SK-N-SH treated with all-trans-retinoic acid at 6 μM for 48 hours (cell line): ENCODE measurements at regions not wholly inside any gene's neighbourhood (a gene's known extent, or its start where the extent isn't known, plus 50 kb on each side); places are given as distances from the start of the nearest gene placed in this dataset.

Source experiments
- ATAC-seq: fragments of 200-7000 bp; cut with Tn5 transposase; 3 replicates; pipeline ENCODE4 v1.9.1; 2020; ENCODE audit warnings: mild to moderate bottlenecking, moderate library complexity
- ARNTL ChIP-seq: fragments of 450-650 bp; formaldehyde crosslinking; IDR thresholded peaks from 2 replicates; pipeline ENCODE4 v1.5.0; 2020; ENCODE audit warnings: low read depth, mild to moderate bottlenecking, moderate library complexity, borderline replicate concordance
- BACH2 ChIP-seq: fragments of 250-450 bp; sonication (Bioruptor Pico); IDR thresholded peaks from 2 replicates; pipeline ENCODE4 v1.9.0; 2021; ENCODE audit warnings: mild to moderate bottlenecking, borderline replicate concordance
- CSDC2 ChIP-seq: fragments of 250-450 bp; sonication (Bioruptor Pico); IDR thresholded peaks from 2 replicates; pipeline ENCODE4 v1.5.0; 2020; ENCODE audit warnings: mild to moderate bottlenecking, moderate library complexity
- GLIS3 ChIP-seq: fragments of 250-450 bp; sonication (Bioruptor Pico); IDR thresholded peaks from 2 replicates; pipeline ENCODE4 v1.5.0; 2020; ENCODE audit warnings: mild to moderate bottlenecking, moderate library complexity
- ISL1 ChIP-seq: fragments of 250-450 bp; sonication (Bioruptor Pico); IDR thresholded peaks from 2 replicates; pipeline ENCODE4 v2.1.2; 2022; ENCODE audit warnings: mild to moderate bottlenecking, moderate library complexity
- OSR1 ChIP-seq: fragments of 250-450 bp; sonication (Bioruptor Pico); IDR thresholded peaks from 2 replicates; pipeline ENCODE4 v1.8.0; 2022; ENCODE audit warnings: moderate library complexity, mild to moderate bottlenecking, inconsistent platforms
- PPARA ChIP-seq: fragments of 250-450 bp; sonication (Bioruptor Pico); IDR thresholded peaks from 2 replicates; pipeline ENCODE4 v1.5.0; 2020; ENCODE audit warnings: mild to moderate bottlenecking, borderline replicate concordance
- RARB ChIP-seq: fragments of 250-450 bp; sonication (Bioruptor Pico); IDR thresholded peaks from 2 replicates; pipeline ENCODE4 v1.8.0; 2021; ENCODE audit warnings: mild to moderate bottlenecking, moderate library complexity
- SNAI2 ChIP-seq: fragments of 250-450 bp; sonication (Bioruptor Pico); IDR thresholded peaks from 2 replicates; pipeline ENCODE4 v1.5.0; 2020; ENCODE audit warnings: mild to moderate bottlenecking, moderate library complexity
- TCF4 ChIP-seq: fragments of 250-450 bp; sonication (Bioruptor Pico); IDR thresholded peaks from 2 replicates; pipeline ENCODE4 v1.8.0; 2021; ENCODE audit warnings: mild to moderate bottlenecking, moderate library complexity, borderline replicate concordance
- ZFP3 ChIP-seq: fragments of 250-450 bp; sonication (Bioruptor Pico); IDR thresholded peaks from 2 replicates; pipeline ENCODE4 v1.5.0; 2020; ENCODE audit warnings: mild to moderate bottlenecking, moderate library complexity
- ZFP30 ChIP-seq: fragments of 450-650 bp; formaldehyde crosslinking; IDR thresholded peaks from 2 replicates; pipeline ENCODE4 v1.5.0; 2022; ENCODE audit warnings: mild to moderate bottlenecking, moderate library complexity
- ZNF70 ChIP-seq: fragments of 450-650 bp; formaldehyde crosslinking; IDR thresholded peaks from 2 replicates; pipeline ENCODE4 v1.5.0; 2020; ENCODE audit warnings: mild to moderate bottlenecking, moderate library complexity
- TF ChIP-seq, protein P1 (sequence below): fragments of 250-450 bp; sonication (Bioruptor Pico); IDR thresholded peaks from 2 replicates; pipeline ENCODE4 v1.8.0; 2021; ENCODE audit warnings: low read depth, mild to moderate bottlenecking, moderate library complexity, borderline replicate concordance
- TF ChIP-seq, protein P2 (sequence below): fragments of 250-450 bp; sonication (Bioruptor Pico); IDR thresholded peaks from 2 replicates; pipeline ENCODE4 v1.5.0; 2020; ENCODE audit warnings: mild to moderate bottlenecking, moderate library complexity
- TF ChIP-seq, protein P3 (sequence below): fragments of 250-450 bp; sonication (Bioruptor Pico); IDR thresholded peaks from 2 replicates; pipeline ENCODE4 v1.8.0; 2020; ENCODE audit warnings: mild to moderate bottlenecking, moderate library complexity, borderline replicate concordance
- TF ChIP-seq, protein P4 (sequence below): fragments of 250-450 bp; sonication (Bioruptor Pico); IDR thresholded peaks from 2 replicates; pipeline ENCODE4 v1.5.1; 2021; ENCODE audit warnings: mild to moderate bottlenecking, moderate library complexity
- TF ChIP-seq, protein P5 (sequence below): fragments of 250-450 bp; sonication (Bioruptor Pico); IDR thresholded peaks from 2 replicates; pipeline ENCODE4 v1.5.1; 2020; ENCODE audit warnings: low read depth, mild to moderate bottlenecking, moderate library complexity

DNA sequence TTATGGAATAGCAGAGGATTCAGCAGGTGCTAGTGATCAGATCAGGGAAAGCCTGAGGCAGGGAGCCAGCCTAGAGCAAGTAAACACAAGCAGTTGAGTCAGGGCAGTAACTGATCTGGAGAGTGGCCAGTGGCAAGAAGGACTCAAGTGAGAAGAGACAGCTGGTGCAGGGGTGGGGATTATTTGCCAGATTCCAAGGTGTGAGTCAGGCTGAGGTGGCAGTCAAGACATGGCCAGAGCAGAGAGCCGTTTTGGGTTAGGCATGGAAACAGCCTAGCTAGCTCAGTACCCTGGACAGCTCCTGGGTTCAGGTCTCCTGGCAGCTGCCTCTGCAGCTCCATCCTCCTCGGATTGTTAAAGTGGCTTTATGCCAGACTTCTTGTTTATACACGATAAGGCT, 281.9 kb upstream of the ONECUT1 start:
- TF ChIP-seq, protein P1, sequence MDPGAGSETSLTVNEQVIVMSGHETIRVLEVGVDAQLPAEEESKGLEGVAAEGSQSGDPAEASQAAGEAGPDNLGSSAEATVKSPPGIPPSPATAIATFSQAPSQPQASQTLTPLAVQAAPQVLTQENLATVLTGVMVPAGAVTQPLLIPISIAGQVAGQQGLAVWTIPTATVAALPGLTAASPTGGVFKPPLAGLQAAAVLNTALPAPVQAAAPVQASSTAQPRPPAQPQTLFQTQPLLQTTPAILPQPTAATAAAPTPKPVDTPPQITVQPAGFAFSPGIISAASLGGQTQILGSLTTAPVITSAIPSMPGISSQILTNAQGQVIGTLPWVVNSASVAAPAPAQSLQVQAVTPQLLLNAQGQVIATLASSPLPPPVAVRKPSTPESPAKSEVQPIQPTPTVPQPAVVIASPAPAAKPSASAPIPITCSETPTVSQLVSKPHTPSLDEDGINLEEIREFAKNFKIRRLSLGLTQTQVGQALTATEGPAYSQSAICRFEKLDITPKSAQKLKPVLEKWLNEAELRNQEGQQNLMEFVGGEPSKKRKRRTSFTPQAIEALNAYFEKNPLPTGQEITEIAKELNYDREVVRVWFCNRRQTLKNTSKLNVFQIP = no peak
- TF ChIP-seq, protein P2, sequence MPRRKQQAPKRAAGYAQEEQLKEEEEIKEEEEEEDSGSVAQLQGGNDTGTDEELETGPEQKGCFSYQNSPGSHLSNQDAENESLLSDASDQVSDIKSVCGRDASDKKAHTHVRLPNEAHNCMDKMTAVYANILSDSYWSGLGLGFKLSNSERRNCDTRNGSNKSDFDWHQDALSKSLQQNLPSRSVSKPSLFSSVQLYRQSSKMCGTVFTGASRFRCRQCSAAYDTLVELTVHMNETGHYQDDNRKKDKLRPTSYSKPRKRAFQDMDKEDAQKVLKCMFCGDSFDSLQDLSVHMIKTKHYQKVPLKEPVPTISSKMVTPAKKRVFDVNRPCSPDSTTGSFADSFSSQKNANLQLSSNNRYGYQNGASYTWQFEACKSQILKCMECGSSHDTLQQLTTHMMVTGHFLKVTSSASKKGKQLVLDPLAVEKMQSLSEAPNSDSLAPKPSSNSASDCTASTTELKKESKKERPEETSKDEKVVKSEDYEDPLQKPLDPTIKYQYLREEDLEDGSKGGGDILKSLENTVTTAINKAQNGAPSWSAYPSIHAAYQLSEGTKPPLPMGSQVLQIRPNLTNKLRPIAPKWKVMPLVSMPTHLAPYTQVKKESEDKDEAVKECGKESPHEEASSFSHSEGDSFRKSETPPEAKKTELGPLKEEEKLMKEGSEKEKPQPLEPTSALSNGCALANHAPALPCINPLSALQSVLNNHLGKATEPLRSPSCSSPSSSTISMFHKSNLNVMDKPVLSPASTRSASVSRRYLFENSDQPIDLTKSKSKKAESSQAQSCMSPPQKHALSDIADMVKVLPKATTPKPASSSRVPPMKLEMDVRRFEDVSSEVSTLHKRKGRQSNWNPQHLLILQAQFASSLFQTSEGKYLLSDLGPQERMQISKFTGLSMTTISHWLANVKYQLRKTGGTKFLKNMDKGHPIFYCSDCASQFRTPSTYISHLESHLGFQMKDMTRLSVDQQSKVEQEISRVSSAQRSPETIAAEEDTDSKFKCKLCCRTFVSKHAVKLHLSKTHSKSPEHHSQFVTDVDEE (CRISPR knock-in tag) = no peak
- TF ChIP-seq ISL1 (CRISPR knock-in tag) (no peak), PPARA (no peak), SNAI2 (CRISPR knock-in tag) (no peak), BACH2 (CRISPR knock-in tag) (no peak), OSR1 (no peak), ZFP3 (CRISPR knock-in tag) (no peak), TCF4 (no peak), RARB (CRISPR knock-in tag) (no peak), GLIS3 (CRISPR knock-in tag) (no peak)
- TF ChIP-seq, protein P3, sequence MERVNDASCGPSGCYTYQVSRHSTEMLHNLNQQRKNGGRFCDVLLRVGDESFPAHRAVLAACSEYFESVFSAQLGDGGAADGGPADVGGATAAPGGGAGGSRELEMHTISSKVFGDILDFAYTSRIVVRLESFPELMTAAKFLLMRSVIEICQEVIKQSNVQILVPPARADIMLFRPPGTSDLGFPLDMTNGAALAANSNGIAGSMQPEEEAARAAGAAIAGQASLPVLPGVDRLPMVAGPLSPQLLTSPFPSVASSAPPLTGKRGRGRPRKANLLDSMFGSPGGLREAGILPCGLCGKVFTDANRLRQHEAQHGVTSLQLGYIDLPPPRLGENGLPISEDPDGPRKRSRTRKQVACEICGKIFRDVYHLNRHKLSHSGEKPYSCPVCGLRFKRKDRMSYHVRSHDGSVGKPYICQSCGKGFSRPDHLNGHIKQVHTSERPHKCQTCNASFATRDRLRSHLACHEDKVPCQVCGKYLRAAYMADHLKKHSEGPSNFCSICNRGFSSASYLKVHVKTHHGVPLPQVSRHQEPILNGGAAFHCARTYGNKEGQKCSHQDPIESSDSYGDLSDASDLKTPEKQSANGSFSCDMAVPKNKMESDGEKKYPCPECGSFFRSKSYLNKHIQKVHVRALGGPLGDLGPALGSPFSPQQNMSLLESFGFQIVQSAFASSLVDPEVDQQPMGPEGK (CRISPR knock-in tag) = no peak
- TF ChIP-seq, protein P4, sequence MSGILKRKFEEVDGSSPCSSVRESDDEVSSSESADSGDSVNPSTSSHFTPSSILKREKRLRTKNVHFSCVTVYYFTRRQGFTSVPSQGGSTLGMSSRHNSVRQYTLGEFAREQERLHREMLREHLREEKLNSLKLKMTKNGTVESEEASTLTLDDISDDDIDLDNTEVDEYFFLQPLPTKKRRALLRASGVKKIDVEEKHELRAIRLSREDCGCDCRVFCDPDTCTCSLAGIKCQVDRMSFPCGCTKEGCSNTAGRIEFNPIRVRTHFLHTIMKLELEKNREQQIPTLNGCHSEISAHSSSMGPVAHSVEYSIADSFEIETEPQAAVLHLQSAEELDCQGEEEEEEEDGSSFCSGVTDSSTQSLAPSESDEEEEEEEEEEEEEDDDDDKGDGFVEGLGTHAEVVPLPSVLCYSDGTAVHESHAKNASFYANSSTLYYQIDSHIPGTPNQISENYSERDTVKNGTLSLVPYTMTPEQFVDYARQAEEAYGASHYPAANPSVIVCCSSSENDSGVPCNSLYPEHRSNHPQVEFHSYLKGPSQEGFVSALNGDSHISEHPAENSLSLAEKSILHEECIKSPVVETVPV (CRISPR knock-in tag) = no peak
- peak; percentile 82 for ATAC-seq

DNA sequence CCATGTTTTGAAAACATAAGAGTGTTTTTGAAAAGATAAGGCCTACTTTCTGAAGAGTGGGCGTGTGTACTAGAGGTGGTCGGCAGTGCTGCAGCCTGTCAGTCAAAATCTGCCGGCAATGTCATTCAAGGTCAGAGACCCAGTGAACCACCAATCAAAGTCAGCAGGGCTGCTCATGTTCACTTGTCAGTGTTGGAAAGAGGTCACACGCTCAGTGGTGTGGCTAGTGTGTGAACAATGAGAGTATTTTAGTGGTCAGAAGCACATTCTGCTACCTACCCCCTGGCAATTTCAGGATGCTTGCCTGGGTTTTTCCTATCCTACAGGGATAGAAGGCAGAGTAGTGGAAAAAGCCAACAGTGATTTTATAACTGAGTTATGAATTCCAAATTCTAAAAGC, 278.5 kb upstream of the ONECUT1 start:
- ATAC-seq = no peak
- TF ChIP-seq ARNTL (CRISPR knock-in tag) (no peak), ZFP30 (CRISPR knock-in tag) (no peak), CSDC2 (CRISPR knock-in tag) (no peak), RARB (CRISPR knock-in tag) (no peak), ISL1 (CRISPR knock-in tag) (no peak), ZNF70 (no peak)
- TF ChIP-seq, protein P1 = no peak
- TF ChIP-seq, protein P2 (CRISPR knock-in tag) = no peak
- TF ChIP-seq, protein P5, sequence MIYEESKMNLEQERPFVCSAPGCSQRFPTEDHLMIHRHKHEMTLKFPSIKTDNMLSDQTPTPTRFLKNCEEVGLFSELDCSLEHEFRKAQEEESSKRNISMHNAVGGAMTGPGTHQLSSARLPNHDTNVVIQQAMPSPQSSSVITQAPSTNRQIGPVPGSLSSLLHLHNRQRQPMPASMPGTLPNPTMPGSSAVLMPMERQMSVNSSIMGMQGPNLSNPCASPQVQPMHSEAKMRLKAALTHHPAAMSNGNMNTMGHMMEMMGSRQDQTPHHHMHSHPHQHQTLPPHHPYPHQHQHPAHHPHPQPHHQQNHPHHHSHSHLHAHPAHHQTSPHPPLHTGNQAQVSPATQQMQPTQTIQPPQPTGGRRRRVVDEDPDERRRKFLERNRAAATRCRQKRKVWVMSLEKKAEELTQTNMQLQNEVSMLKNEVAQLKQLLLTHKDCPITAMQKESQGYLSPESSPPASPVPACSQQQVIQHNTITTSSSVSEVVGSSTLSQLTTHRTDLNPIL (CRISPR knock-in tag) = no peak
